HEK293 (cell line): ENCODE measurements at regions not wholly inside any gene's neighbourhood (a gene's known extent, or its start where the extent isn't known, plus 50 kb on each side); places are given as distances from the start of the nearest gene placed in this dataset.

Source experiments
- CTCF ChIA-PET: fragments of 350-600 bp; formaldehyde crosslinking; extraction: SDS; loops from one replicate; lab custom pipeline; 2021; ENCODE audit warnings: antibody characterized with exemption; lab: Yijun Ruan, JAX
- POLR2A ChIA-PET: fragments of 300-600 bp; formaldehyde crosslinking; extraction: SDS; loops from one replicate; lab custom pipeline; 2020; ENCODE audit warnings: antibody characterized with exemption, inconsistent platforms; lab: Yijun Ruan, JAX
- H3K27ac ChIP-seq: fragments of 200-500 bp; sonication (Bioruptor generic); 2 replicates; pipeline ENCODE4 v1.5.1; 2014; ENCODE audit warnings: low read depth, low read length, control low read depth, inconsistent platforms; ENCODE audit errors: extremely low read depth
- H3K36me3 ChIP-seq, 2 experiments: fragments of 200-500 bp in 1 of 2; sonication (Bioruptor generic) in 1 of 2; 1 replicate in 1 of 2; 2 replicates in 1 of 2; pipeline ENCODE4 v1.5.1; 2014 to 2017; ENCODE audit warnings: inconsistent platforms in 2 of 2, low read length in 2 of 2; ENCODE audit not compliant: control insufficient read depth in 2 of 2, insufficient read depth in 1 of 2
- H3K4me1 ChIP-seq: fragments of 200-500 bp; sonication (Bioruptor generic); 2 replicates; pipeline ENCODE4 v1.5.1; 2014; ENCODE audit warnings: mild to moderate bottlenecking, low read length, inconsistent platforms; ENCODE audit not compliant: control insufficient read depth, insufficient read depth
- H3K4me3 ChIP-seq: 2 replicates; pipeline ENCODE4 v1.5.1; 2011; ENCODE audit warnings: low read depth, mild to moderate bottlenecking, control low read depth, low read length, moderate library complexity
- H3K9me3 ChIP-seq: fragments of 200-500 bp; sonication (Bioruptor generic); 2 replicates; pipeline ENCODE4 v1.5.1; 2014; ENCODE audit warnings: low read depth, low read length, inconsistent platforms; ENCODE audit not compliant: control insufficient read depth, insufficient read depth
- KLF16 ChIP-seq: fragments of 450-650 bp; formaldehyde crosslinking; IDR thresholded peaks from 2 replicates; pipeline ENCODE4 v1.5.1; 2017; ENCODE audit warnings: missing biosample characterization, missing genetic modification characterization
- PRDM4 ChIP-seq: fragments of 450-650 bp; formaldehyde crosslinking; IDR thresholded peaks from 2 replicates; pipeline ENCODE4 v1.5.1; 2017; ENCODE audit warnings: missing biosample characterization, missing genetic modification characterization
- SP2 ChIP-seq: fragments of 450-650 bp; formaldehyde crosslinking; IDR thresholded peaks from 2 replicates; pipeline ENCODE4 v1.5.1; 2016; ENCODE audit warnings: missing biosample characterization, missing genetic modification characterization
- ZFP37 ChIP-seq: fragments of 450-650 bp; formaldehyde crosslinking; IDR thresholded peaks from 2 replicates; pipeline ENCODE4 v1.5.1; 2016; ENCODE audit warnings: missing biosample characterization, missing genetic modification characterization
- ZNF121 ChIP-seq: fragments of 450-650 bp; formaldehyde crosslinking; IDR thresholded peaks from 2 replicates; pipeline ENCODE4 v1.5.1; 2016; ENCODE audit warnings: missing biosample characterization, missing genetic modification characterization
- ZNF138 ChIP-seq: fragments of 450-650 bp; formaldehyde crosslinking; IDR thresholded peaks from 2 replicates; pipeline ENCODE4 v1.5.1; 2016; ENCODE audit warnings: missing biosample characterization, missing genetic modification characterization, borderline replicate concordance
- ZNF223 ChIP-seq: fragments of 450-650 bp; formaldehyde crosslinking; IDR thresholded peaks from 2 replicates; pipeline ENCODE4 v1.5.1; 2016; ENCODE audit warnings: missing biosample characterization, missing genetic modification characterization
- ZNF324 ChIP-seq: fragments of 450-650 bp; formaldehyde crosslinking; IDR thresholded peaks from 2 replicates; pipeline ENCODE4 v1.5.1; 2016; ENCODE audit warnings: missing biosample characterization, missing genetic modification characterization
- ZNF518A ChIP-seq: fragments of 450-650 bp; formaldehyde crosslinking; conservative IDR thresholded peaks from 2 replicates; pipeline ENCODE4 v1.5.1; 2016; ENCODE audit warnings: low read depth, missing biosample characterization, missing genetic modification characterization
- ZNF624 ChIP-seq: fragments of 450-650 bp; formaldehyde crosslinking; IDR thresholded peaks from 2 replicates; pipeline ENCODE4 v1.5.1; 2017; ENCODE audit warnings: missing biosample characterization, missing genetic modification characterization
- ZNF692 ChIP-seq: fragments of 450-650 bp; formaldehyde crosslinking; IDR thresholded peaks from 2 replicates; pipeline ENCODE4 v1.5.1; 2016; ENCODE audit warnings: missing biosample characterization, missing genetic modification characterization
- ZNF791 ChIP-seq: fragments of 450-650 bp; formaldehyde crosslinking; IDR thresholded peaks from 2 replicates; pipeline ENCODE4 v1.5.1; 2016; ENCODE audit warnings: missing biosample characterization, missing genetic modification characterization

GRCh38 chr5:155189981-155190380 is 176.4 kb downstream of the KIF4B start (continued):
- no peak for TF ChIP-seq ZNF518A (tag by site-specific recombination)

- POLR2A ChIA-PET: no interaction called here
- H3K4me3 ChIP-seq: no peak overlapping the region
- no peaks in the 10 kb centered on the region for H3K36me3 ChIP-seq
- H3K9me3 ChIP-seq: no peaks in the 10 kb centered on the region
- H3K27ac ChIP-seq: no peak overlapping the region
- no peaks in the 10 kb centered on the region for H3K4me1 ChIP-seq
- no peak for TF ChIP-seq PRDM4 (tag by site-specific recombination)
- no peak for TF ChIP-seq ZNF692 (tag by site-specific recombination)
- no peak for TF ChIP-seq SP2 (tag by site-specific recombination)
- no peak for TF ChIP-seq KLF16 (tag by site-specific recombination)
- no peak for TF ChIP-seq ZNF138 (tag by site-specific recombination)
- no peak for TF ChIP-seq ZNF223 (tag by site-specific recombination)
- no peak for TF ChIP-seq ZFP37 (tag by site-specific recombination)
- no peak for TF ChIP-seq ZNF121
- CTCF ChIA-PET: no interaction called here
These were observed 179.5 kb downstream of the KIF4B start for GRCh38 chr5:155193029-155193428.

GRCh38 chr5:155193483-155194107 is 180.0 kb downstream of the KIF4B start:
- H3K4me3 ChIP-seq: no peak overlapping the region
- no peaks in the 10 kb centered on the region for H3K9me3 ChIP-seq
- no peak overlapping the region for H3K27ac ChIP-seq
- TF ChIP-seq ZNF324: no peak
- no peak for TF ChIP-seq ZNF791 (tag by site-specific recombination)
- TF ChIP-seq ZNF624 (tag by site-specific recombination): no peak
- H3K4me1 ChIP-seq: no peaks in the 10 kb centered on the region
- no peaks in the 10 kb centered on the region for H3K36me3 ChIP-seq
- ChIA-PET POLR2A (no interaction called here), CTCF (no interaction called here)
